ENCODE measurements at regions not wholly inside any gene's neighbourhood (a gene's known extent, or its start where the extent isn't known, plus 50 kb on each side); places are given as distances from the start of the nearest gene placed in this dataset.

GRCh38 chr10:78277314-78278057 is 243.8 kb downstream of the RPS24 start:
- no peak for DNase-seq

- DNase-seq = no peak
Measured at GRCh38 chr10:78278058-78278404, 244.4 kb downstream of the RPS24 start.

- DNase-seq = no peak
Measured at GRCh38 chr10:78279756-78280155, 246.1 kb downstream of the RPS24 start.

GRCh38 chr10:78280604-78281003 is 246.9 kb downstream of the RPS24 start:
- DNase-seq = no peak

GRCh38 chr10:78281627-78282026 is 248.0 kb downstream of the RPS24 start:
- no peak for DNase-seq

GRCh38 chr10:78283069-78283682 is 249.5 kb downstream of the RPS24 start:
- no peak for DNase-seq

GRCh38 chr10:78284381-78284780 is 250.7 kb downstream of the RPS24 start:
- no peak for DNase-seq

GRCh38 chr10:78285226-78285625 is 251.6 kb downstream of the RPS24 start:
- no peak for DNase-seq

- no peak for DNase-seq
Measured at GRCh38 chr10:78286186-78286585, 252.5 kb downstream of the RPS24 start.

- no peak for DNase-seq
Measured at GRCh38 chr10:78286668-78287067, 253.0 kb downstream of the RPS24 start.

GRCh38 chr10:78287618-78288017 is 254.0 kb downstream of the RPS24 start:
- no peak for DNase-seq

GRCh38 chr10:78288663-78289062 is 255.0 kb downstream of the RPS24 start:
- no peak for DNase-seq

GRCh38 chr10:78290131-78290750 is 256.6 kb downstream of the RPS24 start:
- no peak for DNase-seq

GRCh38 chr10:78291722-78292121 is 258.1 kb downstream of the RPS24 start:
- DNase-seq = no peak

- DNase-seq = no peak
Measured at GRCh38 chr10:78292250-78292981, 258.8 kb downstream of the RPS24 start.

- DNase-seq = no peak
Measured at GRCh38 chr10:78292982-78293865, 259.6 kb downstream of the RPS24 start.

GRCh38 chr10:78295242-78295641 is 261.6 kb downstream of the RPS24 start:
- DNase-seq = no peak

GRCh38 chr10:78296785-78297184 is 263.1 kb downstream of the RPS24 start:
- no peak for DNase-seq

GRCh38 chr10:78297997-78298396 is 264.3 kb downstream of the RPS24 start:
- no peak for DNase-seq

GRCh38 chr10:78298835-78299234 is 265.2 kb downstream of the RPS24 start:
- no peak for DNase-seq

GRCh38 chr10:78299851-78300468 is 266.3 kb downstream of the RPS24 start:
- DNase-seq = no peak

- no peak for DNase-seq
Measured at GRCh38 chr10:78300526-78300925, 266.9 kb downstream of the RPS24 start.
